DMS53 treated with DMSO at 0.1 percent for 48 hours (cell line): ENCODE measurements at regions not wholly inside any gene's neighbourhood (a gene's known extent, or its start where the extent isn't known, plus 50 kb on each side); places are given as distances from the start of the nearest gene placed in this dataset.

Experiments
- DNase-seq: peaks from one replicate; lab custom pipeline; 2025; ENCODE audit not compliant: unreplicated experiment; lab: John Stamatoyannopoulos, UW

- DNase-seq: no peak
Measured at GRCh38 chr14:97697772-97698171, 900.6 kb downstream of the VRK1 start.

GRCh38 chr14:97699026-97699425 lies 901.8 kb downstream of the VRK1 start:
- DNase-seq: no peak

- DNase-seq: no peak
Measured at GRCh38 chr14:97703006-97703760, 906.0 kb downstream of the VRK1 start.

GRCh38 chr14:97704316-97704885 lies 907.2 kb downstream of the VRK1 start:
- no peak for DNase-seq

DNA sequence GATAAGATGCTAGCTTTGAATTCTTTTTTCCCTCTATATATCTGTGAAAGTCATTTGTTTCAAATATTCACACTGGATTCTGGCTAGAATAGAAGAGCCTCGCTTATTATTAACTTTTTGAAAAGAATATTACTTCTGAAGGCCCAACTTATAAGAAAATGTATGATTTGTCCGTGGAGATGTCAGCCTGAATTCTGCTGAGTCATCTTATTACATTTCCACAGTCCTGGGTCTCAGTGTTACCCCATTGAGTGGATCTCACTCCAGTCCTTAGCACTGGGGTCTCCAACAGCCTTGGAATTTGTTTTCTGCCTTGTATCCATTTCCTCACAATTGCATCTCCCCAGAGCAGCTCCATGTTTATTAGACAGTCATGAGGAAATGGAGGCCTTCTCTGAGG lies 907.9 kb downstream of the VRK1 start:
- no peak for DNase-seq

DNA sequence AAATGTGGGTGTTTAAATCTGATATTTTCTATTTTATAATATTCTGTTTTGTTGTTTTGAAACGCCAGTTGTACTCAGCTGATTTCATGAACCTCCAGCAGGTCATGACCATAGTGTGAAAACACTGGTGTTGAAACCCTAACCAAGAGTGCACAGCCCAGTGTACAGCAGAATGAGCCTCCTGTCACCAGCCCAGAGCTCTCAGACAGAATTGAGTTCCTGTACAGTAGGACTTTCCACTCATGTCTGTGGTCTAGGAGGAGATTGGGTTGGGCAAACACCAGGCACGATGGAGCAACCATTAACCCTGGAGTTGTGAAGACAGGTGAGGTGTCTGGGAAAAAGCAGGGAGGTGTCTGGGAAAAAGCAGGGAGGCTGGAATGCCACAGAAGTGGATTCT lies 908.8 kb downstream of the VRK1 start:
- no peak for DNase-seq

- no peak for DNase-seq
Measured at GRCh38 chr14:97706819-97707218, 909.6 kb downstream of the VRK1 start.

GRCh38 chr14:97707603-97708002 lies 910.4 kb downstream of the VRK1 start:
- no peak for DNase-seq

DNA sequence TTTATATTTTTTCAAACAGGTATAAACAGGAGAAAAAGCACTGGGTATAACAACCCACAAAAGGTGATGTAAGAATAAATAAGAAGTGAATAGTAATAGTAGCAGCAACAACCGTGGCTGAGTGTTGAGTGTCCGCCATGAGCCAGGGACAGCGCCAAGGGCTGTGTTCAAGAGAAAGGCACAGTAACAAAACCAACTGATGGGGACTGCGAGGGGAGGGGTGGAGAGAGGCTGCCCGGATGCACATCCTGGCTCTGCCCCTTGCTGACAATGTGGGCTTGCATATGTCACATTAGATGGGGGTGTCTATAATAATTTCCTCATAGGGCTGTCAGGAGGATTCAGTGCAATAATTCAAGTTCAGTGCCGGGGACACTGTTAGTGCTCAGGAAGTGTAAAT lies 912.4 kb downstream of the VRK1 start:
- no peak for DNase-seq

- DNase-seq: no peak
Measured at GRCh38 chr14:97710726-97711125, 913.5 kb downstream of the VRK1 start.

- DNase-seq: no peak
Measured at GRCh38 chr14:97712471-97712870, 915.3 kb downstream of the VRK1 start.

- no peak for DNase-seq
Measured at GRCh38 chr14:97713023-97713422, 915.8 kb downstream of the VRK1 start.

DNA sequence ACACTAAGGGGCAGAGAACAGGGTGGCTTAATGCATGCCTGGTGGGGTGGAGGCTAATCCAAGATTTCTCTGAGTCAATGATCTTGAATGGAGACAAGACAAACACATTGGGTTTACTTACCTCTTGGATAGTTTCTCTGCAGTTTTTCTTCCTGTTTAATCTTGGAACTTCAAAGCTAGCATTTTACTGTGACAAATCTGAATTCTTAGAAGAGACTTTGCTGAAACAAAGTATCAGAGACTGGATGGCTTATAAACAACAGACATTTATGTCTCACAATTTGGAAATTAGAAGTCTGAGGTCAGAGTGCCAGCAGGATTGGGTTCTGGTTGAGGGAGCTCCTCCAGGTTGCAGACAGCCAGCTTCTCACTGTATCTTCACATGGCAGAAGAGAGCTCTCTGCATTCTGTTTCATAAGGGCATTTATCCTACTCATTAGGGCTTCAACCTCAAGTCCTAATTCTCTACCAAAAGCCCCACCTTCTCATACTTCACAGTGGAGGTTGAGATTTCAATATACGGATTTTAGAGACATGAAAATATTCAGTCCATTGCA lies 921.8 kb downstream of the VRK1 start:
- DNase-seq: no peak

- DNase-seq: no peak
Measured at GRCh38 chr14:97719931-97720330, 922.7 kb downstream of the VRK1 start.

GRCh38 chr14:97723351-97723750 lies 926.2 kb downstream of the VRK1 start:
- no peak for DNase-seq

- DNase-seq: no peak
Measured at GRCh38 chr14:97723819-97724218, 926.6 kb downstream of the VRK1 start.

DNA sequence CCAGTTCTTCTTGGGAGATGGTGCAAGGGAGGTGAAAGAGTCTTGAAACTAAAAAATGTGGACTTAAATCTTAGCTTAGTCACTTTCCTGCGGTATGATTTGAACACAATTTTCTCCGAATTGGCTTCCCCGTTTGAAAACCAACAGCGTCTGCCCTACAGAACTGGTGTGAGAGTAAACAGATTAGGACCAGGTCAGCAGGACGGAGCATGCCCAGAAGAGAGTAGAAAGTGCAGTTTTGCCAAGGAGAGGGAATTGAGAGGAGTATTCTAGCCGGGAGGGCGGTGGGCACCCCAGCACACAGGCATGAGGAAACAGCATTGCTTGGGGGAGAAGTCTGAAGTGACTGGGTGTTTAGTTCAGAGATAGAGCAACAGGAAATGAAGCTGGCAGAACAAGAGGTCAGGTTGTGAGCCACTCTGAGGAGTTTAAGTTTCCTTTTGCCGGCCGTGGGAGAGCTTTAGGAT lies 927.1 kb downstream of the VRK1 start:
- DNase-seq: no peak

DNA sequence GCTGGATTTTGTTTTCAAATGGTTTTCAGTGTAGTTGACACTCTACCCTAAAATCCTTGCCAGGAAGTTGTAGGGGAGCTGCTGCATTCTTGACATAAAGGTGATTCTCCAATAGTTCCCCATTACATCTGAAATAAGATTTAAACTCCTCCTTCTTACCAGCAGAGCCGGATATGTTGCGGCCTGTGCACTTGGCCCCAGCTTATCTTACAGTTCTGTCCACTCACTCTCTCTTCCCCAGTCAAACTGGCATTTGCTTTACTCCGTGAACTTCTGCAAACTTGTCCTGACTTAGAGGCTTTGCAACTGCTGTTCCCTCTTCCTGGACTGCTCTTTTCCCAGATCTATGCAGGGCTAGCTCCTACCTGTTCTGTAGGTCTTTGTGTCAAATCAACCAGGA lies 929.5 kb downstream of the VRK1 start:
- DNase-seq: no peak

DNA sequence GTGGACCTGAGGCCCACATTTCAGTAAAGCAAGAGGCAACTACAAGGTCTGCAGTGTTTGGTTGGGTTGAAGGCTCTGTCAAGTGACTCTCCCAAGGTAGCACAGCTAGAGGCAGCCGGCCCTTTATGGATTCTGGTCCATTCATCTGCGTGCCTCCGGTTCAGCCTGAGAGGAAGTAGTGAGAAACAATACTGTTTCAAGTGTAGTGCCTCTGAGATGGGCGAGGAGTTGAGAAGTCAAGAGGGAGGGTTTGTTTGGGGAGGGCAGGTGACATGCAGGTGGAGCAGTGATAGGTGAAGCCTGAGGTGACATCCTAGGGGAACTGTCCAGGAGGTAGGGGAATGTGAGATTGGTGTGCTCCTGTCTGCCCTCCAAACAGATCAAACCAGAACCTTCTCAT lies 933.5 kb downstream of the VRK1 start:
- no peak for DNase-seq

GRCh38 chr14:97731800-97732199 lies 934.6 kb downstream of the VRK1 start:
- no peak for DNase-seq

DNA sequence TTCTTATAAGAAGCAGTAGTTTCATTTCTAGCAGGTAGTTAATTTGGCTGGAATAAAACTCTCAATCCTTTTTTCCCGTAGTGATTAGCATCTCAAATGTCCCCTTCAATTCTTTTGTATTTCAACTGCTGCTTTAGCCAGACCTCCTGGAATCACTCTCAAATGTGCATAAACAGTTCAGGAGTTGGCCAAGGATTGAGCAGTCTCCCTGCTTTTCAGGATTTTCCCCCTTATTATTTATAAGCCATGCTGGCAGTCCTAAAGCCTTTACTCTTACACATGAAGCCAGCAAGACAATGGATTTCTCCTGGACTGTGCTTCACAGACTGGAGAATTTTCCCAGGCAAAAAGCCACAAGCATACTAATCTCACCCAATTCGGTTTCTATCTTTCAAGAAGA lies 950.1 kb downstream of the VRK1 start:
- DNase-seq: no peak

DNA sequence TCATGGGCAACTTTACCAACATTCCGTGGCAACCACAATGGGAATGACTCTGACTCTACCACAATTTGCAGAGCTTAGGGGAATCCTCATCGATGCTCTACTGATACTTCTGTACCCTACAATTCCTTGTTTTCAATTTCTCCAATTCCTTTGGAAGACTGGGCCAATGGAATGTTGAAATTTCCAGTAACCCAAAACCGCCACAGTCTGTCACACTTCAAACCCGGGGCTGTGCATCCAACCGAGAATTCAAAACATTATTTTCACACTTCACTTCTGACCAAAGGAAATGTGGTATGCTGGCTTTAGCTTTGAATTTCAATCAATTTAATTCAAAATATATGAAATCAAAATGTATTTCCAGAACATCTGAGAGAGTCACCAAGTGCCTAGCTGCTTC lies 951.4 kb downstream of the VRK1 start:
- DNase-seq: no peak

GRCh38 chr14:97757491-97757890 lies 960.3 kb downstream of the VRK1 start:
- no peak for DNase-seq
